ENCODE measurements at regions not wholly inside any gene's neighbourhood (a gene's known extent, or its start where the extent isn't known, plus 50 kb on each side); places are given as distances from the start of the nearest gene placed in this dataset.
"Not testable (repeated sequence)": the region's sequence is repeated elsewhere in the genome, so short reads cannot be mapped to it uniquely, and the experiment has no call there.

GRCh38 chr1:16794609-16795008, 54.3 kb downstream of the RNU1-4 start:
- DNase-seq (ENCODE audit: low spot score), result peak; percentile 33

- peak; percentile 15 for DNase-seq (ENCODE audit: low spot score)
These were observed 54.8 kb downstream of the RNU1-4 start for GRCh38 chr1:16795119-16795518.

GRCh38 chr1:16796179-16796578, 55.9 kb downstream of the RNU1-4 start:
- DNase-seq (ENCODE audit: low spot score), result not testable (repeated sequence)

GRCh38 chr1:16796625-16797046, 56.3 kb downstream of the RNU1-4 start:
- peak; percentile 69 for DNase-seq (ENCODE audit: low spot score)

GRCh38 chr1:16797065-16797464, 56.7 kb downstream of the RNU1-4 start:
- DNase-seq (ENCODE audit: low spot score), result peak; percentile 39

GRCh38 chr1:16798050-16798449, 57.7 kb downstream of the RNU1-4 start:
- peak; percentile 30 for DNase-seq (ENCODE audit: low spot score)
